BLaER1 (cell line): ENCODE measurements at regions not wholly inside any gene's neighbourhood (a gene's known extent, or its start where the extent isn't known, plus 50 kb on each side); places are given as distances from the start of the nearest gene placed in this dataset.
"Not testable (repeated sequence)": the region's sequence is repeated elsewhere in the genome, so short reads cannot be mapped to it uniquely, and the experiment has no call there.

Experiments
- H3K27ac ChIP-seq: shearing (Covaris generic); formaldehyde crosslinking; 2 replicates; pipeline ENCODE4 v1.8.1; 2022
- H3K27me3 ChIP-seq: shearing (Covaris generic); formaldehyde crosslinking; 2 replicates; pipeline ENCODE4 v1.8.1; 2022
- H3K36me3 ChIP-seq: shearing (Covaris generic); formaldehyde crosslinking; 2 replicates; pipeline ENCODE4 v1.8.1; 2022
- H3K4me1 ChIP-seq: shearing (Covaris generic); formaldehyde crosslinking; 2 replicates; pipeline ENCODE4 v1.8.1; 2022
- H3K4me2 ChIP-seq: shearing (Covaris generic); formaldehyde crosslinking; 2 replicates; pipeline ENCODE4 v1.8.1; 2022
- H3K4me3 ChIP-seq: shearing (Covaris generic); formaldehyde crosslinking; 2 replicates; pipeline ENCODE4 v1.8.1; 2022
- H3K9ac ChIP-seq: shearing (Covaris generic); formaldehyde crosslinking; 2 replicates; pipeline ENCODE4 v1.8.1; 2022
- H3K9me3 ChIP-seq: shearing (Covaris generic); formaldehyde crosslinking; 2 replicates; pipeline ENCODE4 v1.8.1; 2022
- H4K20me1 ChIP-seq: shearing (Covaris generic); formaldehyde crosslinking; 2 replicates; pipeline ENCODE4 v1.8.1; 2022
- Cebpa-rat ChIP-seq: shearing (Covaris generic); IDR thresholded peaks from 2 replicates; pipeline ENCODE4 v1.8.1; 2022

DNA sequence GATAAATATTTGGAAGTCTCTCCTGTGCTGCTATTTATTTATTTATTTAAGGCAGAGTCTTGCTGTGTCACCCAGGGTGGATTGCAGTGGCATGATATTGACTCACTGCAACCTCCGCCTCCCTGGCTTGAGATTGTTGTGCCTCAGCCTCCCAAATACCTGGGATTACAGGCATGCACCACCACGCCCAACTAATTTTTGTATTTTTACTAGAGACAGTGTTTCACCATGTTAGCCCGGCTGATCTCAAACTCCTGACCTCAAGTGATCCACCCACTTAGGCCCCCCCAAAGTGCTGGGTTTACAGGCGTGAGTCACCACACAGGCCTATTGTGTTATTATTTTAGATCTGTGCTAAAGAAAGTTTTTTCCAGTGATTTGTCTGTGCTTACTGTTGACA is 225.2 kb downstream of the CCER1 start:
- Histone ChIP-seq H3K27me3 (no peaks in the 10 kb centered on the region), H3K9ac (no peak overlapping the region), H3K4me2 (no peak overlapping the region), H3K4me1 (no peaks in the 10 kb centered on the region), H3K27ac (no peak overlapping the region), H4K20me1 (no peaks in the 10 kb centered on the region), H3K4me3 (no peak overlapping the region), H3K9me3 (no peaks in the 10 kb centered on the region), H3K36me3 (no peaks in the 10 kb centered on the region)
- TF ChIP-seq Cebpa-rat, result no peak

DNA sequence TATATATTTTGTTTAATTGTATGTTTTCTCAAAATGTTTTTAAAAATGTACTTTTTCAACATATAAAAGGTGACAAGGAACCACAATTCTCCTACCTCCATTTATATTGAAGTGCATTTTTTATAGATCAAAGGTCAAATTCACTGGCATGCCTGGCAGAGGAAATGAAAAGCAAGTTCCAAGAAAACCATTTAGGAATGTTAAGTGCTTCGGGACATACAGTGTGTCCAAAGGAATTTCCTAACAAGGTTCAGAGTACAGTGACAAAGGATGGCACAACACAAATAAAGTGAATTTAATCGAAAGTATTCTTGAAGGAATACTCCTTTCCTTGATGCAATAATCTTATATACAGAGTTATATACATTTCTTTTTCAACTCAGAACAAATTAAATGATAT is 242.3 kb downstream of the CCER1 start:
- Histone ChIP-seq H3K36me3 (no peaks in the 10 kb centered on the region), H3K9ac (no peak overlapping the region), H3K27ac (no peak overlapping the region)

DNA sequence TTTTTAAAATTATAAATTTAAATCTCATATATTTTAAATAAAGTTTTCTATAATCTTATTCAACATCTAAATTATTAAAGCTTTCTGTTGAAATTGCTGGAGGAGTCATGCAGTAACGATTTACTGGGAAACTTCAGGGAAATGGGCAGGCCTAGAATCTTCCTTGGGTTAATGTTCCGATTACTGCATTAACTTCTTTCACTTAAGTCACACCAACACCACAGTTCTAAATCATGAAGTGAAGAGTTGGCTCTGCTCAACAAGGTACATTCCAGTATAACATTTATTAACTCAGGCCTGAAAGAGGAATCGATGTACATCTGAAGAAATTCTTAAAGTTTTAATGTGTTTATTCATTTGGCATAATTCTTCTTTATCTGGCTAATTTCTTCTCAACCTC is 244.3 kb downstream of the CCER1 start:
- H3K27me3 ChIP-seq, result no peaks in the 10 kb centered on the region
- no peaks in the 10 kb centered on the region for H3K4me1 ChIP-seq
- H3K4me3 ChIP-seq, result no peak overlapping the region
- no peak for TF ChIP-seq Cebpa-rat
- no peaks in the 10 kb centered on the region for H3K9me3 ChIP-seq
- no peak overlapping the region for H3K27ac ChIP-seq
- no peaks in the 10 kb centered on the region for H3K36me3 ChIP-seq
- no peak overlapping the region for H3K9ac ChIP-seq
- H4K20me1 ChIP-seq, result no peaks in the 10 kb centered on the region
- H3K4me2 ChIP-seq, result no peak overlapping the region

More for the DNA sequence above, 242.3 kb downstream of the CCER1 start:
- no peak for TF ChIP-seq Cebpa-rat
- Histone ChIP-seq H3K4me2 (no peak overlapping the region), H3K4me3 (no peak overlapping the region), H3K9me3 (no peaks in the 10 kb centered on the region), H4K20me1 (no peaks in the 10 kb centered on the region), H3K4me1 (no peaks in the 10 kb centered on the region), H3K27me3 (no peaks in the 10 kb centered on the region)

DNA sequence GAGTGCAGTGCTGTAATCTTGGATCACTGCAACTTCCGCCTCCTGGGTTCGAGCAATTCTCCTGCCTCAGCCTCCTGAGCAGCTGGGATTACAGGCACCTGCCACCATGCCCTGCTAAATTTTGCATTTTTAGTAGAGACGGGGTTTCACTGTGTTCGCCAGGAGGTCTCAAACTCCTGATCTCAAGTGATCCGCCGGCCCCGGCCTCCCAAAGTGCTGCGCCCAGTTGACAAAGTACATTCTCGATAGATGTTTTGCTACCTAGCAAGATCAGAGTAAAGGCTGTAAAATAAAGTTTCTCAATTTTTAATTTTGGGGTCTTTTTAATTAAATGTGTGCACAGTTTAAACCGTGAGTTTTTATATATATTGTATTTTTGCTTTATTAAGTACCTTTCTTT is 248.9 kb downstream of the CCER1 start:
- H4K20me1 ChIP-seq, result no peaks in the 10 kb centered on the region

DNA sequence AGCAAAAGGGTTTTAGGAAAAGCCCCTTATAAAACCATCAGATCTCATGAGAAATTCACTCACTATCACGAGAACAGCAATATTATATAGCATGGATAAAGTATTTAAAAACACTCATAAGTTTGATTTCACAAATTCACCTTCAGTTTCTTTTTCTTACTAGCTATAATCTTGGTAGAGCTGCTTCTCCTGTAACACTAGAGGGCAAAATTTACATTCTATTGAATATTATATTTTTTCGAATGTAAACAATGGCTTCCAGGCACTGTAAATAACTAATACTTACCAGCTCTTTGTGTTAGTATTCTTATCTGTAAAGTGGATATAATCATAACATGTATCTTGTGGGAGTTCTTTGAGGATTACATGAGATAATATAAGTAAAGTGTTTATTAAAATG is 259.6 kb downstream of the CCER1 start:
- H3K36me3 ChIP-seq, result no peaks in the 10 kb centered on the region
- H3K4me3 ChIP-seq, result no peak overlapping the region
- H3K9me3 ChIP-seq, result no peaks in the 10 kb centered on the region
- no peaks in the 10 kb centered on the region for H3K4me1 ChIP-seq
- H3K27me3 ChIP-seq, result no peaks in the 10 kb centered on the region
- no peaks in the 10 kb centered on the region for H4K20me1 ChIP-seq
- H3K9ac ChIP-seq, result no peak overlapping the region
- TF ChIP-seq Cebpa-rat, result no peak
- no peak overlapping the region for H3K4me2 ChIP-seq
- no peak overlapping the region for H3K27ac ChIP-seq

More for the DNA sequence above, 248.9 kb downstream of the CCER1 start:
- Histone ChIP-seq H3K4me2 (no peak overlapping the region), H3K9me3 (no peaks in the 10 kb centered on the region), H3K27me3 (no peaks in the 10 kb centered on the region), H3K9ac (no peak overlapping the region), H3K36me3 (no peaks in the 10 kb centered on the region), H3K4me1 (no peaks in the 10 kb centered on the region), H3K27ac (no peak overlapping the region), H3K4me3 (no peak overlapping the region)
- TF ChIP-seq Cebpa-rat, result no peak

DNA sequence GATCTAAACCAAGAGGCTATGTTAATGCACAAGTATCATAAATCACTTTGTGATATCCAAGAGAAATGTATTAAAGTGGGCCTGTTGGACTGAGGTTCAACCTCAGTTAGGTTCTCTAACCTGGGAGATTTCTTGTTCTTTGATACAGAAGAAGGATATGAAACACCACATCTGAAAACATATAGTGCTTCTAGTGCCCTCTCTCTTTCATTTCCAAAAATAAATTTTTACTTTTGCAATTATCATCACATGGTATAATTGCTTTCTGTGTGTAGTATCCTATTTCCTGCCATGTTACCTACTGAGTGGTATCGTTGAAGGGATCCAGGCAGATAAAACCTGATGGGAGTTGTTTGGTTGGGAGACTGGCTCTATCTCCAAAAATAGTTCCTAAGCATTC is 264.9 kb downstream of the CCER1 start:
- Histone ChIP-seq H3K9me3 (no peaks in the 10 kb centered on the region), H3K27me3 (no peaks in the 10 kb centered on the region), H3K4me2 (no peak overlapping the region), H3K9ac (no peak overlapping the region), H3K27ac (no peak overlapping the region), H3K36me3 (no peaks in the 10 kb centered on the region), H3K4me1 (no peaks in the 10 kb centered on the region), H3K4me3 (no peak overlapping the region), H4K20me1 (no peaks in the 10 kb centered on the region)
- no peak for TF ChIP-seq Cebpa-rat

DNA sequence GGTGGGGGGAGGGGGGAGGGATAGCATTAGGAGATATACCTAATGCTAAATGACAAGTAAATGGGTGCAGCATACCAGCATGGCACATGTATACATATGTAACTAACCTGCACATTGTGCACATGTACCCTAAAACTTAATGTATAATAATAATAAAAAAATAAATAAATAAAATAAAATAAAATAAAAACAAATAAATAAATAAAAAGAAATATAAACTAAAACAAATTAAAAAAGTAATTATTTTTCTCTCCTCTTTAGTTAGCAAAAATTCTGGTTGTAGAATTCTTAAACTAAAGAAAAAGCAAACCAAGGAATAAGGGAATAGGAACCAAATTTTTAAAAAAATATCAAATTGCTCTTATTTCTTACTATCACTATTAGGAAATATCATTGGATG is 267.3 kb downstream of the CCER1 start:
- not testable (repeated sequence) for H3K9me3 ChIP-seq, H3K4me2 ChIP-seq, H3K4me3 ChIP-seq, H4K20me1 ChIP-seq, H3K4me1 ChIP-seq, H3K27me3 ChIP-seq, H3K27ac ChIP-seq, H3K9ac ChIP-seq, H3K36me3 ChIP-seq

DNA sequence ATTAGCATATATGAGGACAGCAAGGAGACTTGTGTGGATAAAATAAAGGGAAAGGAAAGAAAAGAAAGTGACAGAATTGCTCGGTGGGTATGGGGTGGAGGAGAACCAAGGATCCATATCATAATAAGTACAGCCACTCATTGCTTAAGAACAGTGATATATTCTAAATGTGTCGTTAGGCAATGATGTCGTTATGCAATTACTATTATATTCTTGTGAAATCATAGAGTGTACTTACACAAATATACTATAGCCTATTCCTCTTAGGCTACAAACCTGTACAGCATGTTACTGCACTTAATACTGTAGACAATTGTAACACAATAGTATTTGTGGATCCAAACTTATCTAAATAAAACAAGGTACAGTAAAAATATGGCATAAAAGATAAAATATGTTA is 271.1 kb downstream of the CCER1 start:
- Histone ChIP-seq H3K4me3 (no peak overlapping the region), H3K9ac (no peak overlapping the region), H3K36me3 (no peaks in the 10 kb centered on the region), H3K27me3 (no peaks in the 10 kb centered on the region), H3K4me1 (no peaks in the 10 kb centered on the region), H3K27ac (no peak overlapping the region), H3K4me2 (no peak overlapping the region), H4K20me1 (no peaks in the 10 kb centered on the region), H3K9me3 (no peaks in the 10 kb centered on the region)
- no peak for TF ChIP-seq Cebpa-rat

DNA sequence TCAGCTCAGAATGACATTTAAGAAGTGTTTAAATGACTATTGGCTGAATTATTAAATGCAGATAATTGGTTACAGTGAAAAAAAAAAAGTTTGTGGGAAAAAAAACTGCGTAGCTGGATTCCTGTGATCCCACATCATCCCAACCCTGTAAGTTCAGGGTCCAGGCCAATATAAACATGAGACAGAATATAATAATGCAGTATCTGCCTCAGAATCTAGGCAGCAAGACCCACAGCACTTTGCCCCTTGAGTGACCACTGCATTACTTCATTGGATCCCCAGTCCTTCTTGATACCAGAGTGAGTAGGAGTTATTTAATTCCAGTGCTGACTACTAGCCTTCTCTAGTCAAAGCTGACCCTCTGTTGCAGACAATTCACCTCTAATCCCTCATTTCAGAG is 272.6 kb downstream of the CCER1 start:
- TF ChIP-seq Cebpa-rat, result no peak
- no peak overlapping the region for H3K4me2 ChIP-seq

DNA sequence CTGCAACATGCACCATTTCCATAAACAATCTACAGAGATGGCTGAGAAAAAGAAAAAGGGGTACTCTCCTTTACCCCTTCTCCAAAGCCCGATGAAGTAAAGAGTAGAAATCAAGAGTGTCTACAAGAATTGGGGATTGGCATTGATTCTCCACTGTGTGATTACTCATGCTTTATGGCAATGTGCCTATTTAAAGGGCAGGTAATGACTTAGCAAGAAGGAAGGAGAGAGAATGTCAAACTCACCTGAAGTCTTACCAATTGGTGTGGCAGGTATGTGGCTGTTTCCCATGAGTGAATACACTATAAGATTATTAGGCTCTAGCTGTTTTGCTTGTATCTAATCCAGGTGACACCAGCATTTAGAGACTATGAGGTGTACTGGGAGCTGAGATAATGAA is 275.3 kb downstream of the CCER1 start:
- Histone ChIP-seq H4K20me1 (no peaks in the 10 kb centered on the region), H3K4me3 (no peak overlapping the region), H3K27ac (no peak overlapping the region), H3K4me1 (no peaks in the 10 kb centered on the region), H3K36me3 (no peaks in the 10 kb centered on the region), H3K9ac (no peak overlapping the region), H3K9me3 (no peaks in the 10 kb centered on the region), H3K4me2 (no peak overlapping the region), H3K27me3 (no peaks in the 10 kb centered on the region)
- TF ChIP-seq Cebpa-rat, result no peak

More for the DNA sequence above, 272.6 kb downstream of the CCER1 start:
- H3K36me3 ChIP-seq, result no peaks in the 10 kb centered on the region
- H3K27ac ChIP-seq, result no peak overlapping the region
- H3K4me1 ChIP-seq, result no peaks in the 10 kb centered on the region
- H3K27me3 ChIP-seq, result no peaks in the 10 kb centered on the region
- no peaks in the 10 kb centered on the region for H4K20me1 ChIP-seq
- H3K9me3 ChIP-seq, result no peaks in the 10 kb centered on the region
- H3K4me3 ChIP-seq, result no peak overlapping the region
- no peak overlapping the region for H3K9ac ChIP-seq

DNA sequence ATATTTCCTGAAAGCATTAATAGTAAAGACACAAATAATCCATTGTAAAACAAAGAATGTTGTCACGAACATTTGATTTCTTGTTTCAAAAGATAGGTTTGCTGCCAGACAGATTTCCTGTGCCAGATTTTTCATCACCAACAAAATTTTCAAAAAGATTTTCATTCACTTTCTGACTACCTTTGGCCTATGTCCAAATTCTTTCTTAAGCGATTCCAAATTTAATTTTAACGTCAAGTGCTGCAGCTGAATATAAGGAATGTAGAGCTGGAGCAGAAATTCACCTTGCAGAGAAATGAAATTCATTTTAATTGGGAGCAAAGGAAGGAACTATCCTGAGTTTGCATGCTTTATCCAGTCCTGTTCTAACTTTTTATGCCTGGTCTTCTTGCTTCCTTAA is 277.4 kb downstream of the CCER1 start:
- H4K20me1 ChIP-seq, result no peaks in the 10 kb centered on the region
- no peaks in the 10 kb centered on the region for H3K36me3 ChIP-seq
- no peaks in the 10 kb centered on the region for H3K4me1 ChIP-seq
- H3K27me3 ChIP-seq, result no peaks in the 10 kb centered on the region
- H3K27ac ChIP-seq, result no peak overlapping the region
- no peaks in the 10 kb centered on the region for H3K9me3 ChIP-seq
- no peak overlapping the region for H3K4me2 ChIP-seq
- H3K4me3 ChIP-seq, result no peak overlapping the region
- H3K9ac ChIP-seq, result no peak overlapping the region
- TF ChIP-seq Cebpa-rat, result no peak
